OCI-LY7 (cell line): ENCODE measurements at regions not wholly inside any gene's neighbourhood (a gene's known extent, or its start where the extent isn't known, plus 50 kb on each side); places are given as distances from the start of the nearest gene placed in this dataset.

ENCODE experiments used
- BruUV-seq: library from RNA; stranded (reverse); fragments of 400-500 nt; replicated peaks from 2 replicates; lab custom pipeline; 2021; lab: Mats Ljungman, UMichigan
- CTCF ChIA-PET: fragments of 300-600 bp; sonication (Branson Sonifier 250); formaldehyde crosslinking; loops from one replicate; lab custom pipeline; 2022; ENCODE audit warnings: antibody characterized with exemption; ENCODE audit not compliant: unreplicated experiment; lab: Charles Lee
- POLR2A ChIA-PET: fragments of 300-600 bp; sonication (Branson Sonifier 250); formaldehyde crosslinking; loops from one replicate; lab custom pipeline; 2022; ENCODE audit warnings: antibody characterized with exemption; lab: Charles Lee
- DNase-seq: peaks from one replicate; pipeline ENCODE4 v3.0.0-alpha.2; 2015; ENCODE audit warnings: low spot score
- H2AFZ ChIP-seq: fragments of 200-600 bp; sonication (generic), shearing (Covaris generic); 2 replicates; pipeline ENCODE4 v1.6.1; 2014; ENCODE audit warnings: mild to moderate bottlenecking, antibody characterized with exemption, low read length, moderate library complexity
- H3K27ac ChIP-seq: fragments of 200-600 bp; sonication (generic); 2 replicates; pipeline ENCODE4 v1.5.1; 2014; ENCODE audit warnings: mixed run types, low read depth, mild to moderate bottlenecking, moderate library complexity, low read length, inconsistent platforms; ENCODE audit not compliant: poor library complexity, severe bottlenecking
- H3K36me3 ChIP-seq: fragments of 200-600 bp; sonication (generic); 2 replicates; pipeline ENCODE4 v1.6.1; 2014; ENCODE audit warnings: mild to moderate bottlenecking, antibody characterized with exemption, low read length, moderate library complexity, mixed read lengths; ENCODE audit not compliant: insufficient read depth
- H3K4me1 ChIP-seq: fragments of 200-600 bp; sonication (generic); 2 replicates; pipeline ENCODE4 v1.5.1; 2014; ENCODE audit warnings: mild to moderate bottlenecking, low read length; ENCODE audit not compliant: insufficient read depth, poor library complexity, severe bottlenecking
- H3K4me2 ChIP-seq: fragments of 200-600 bp; sonication (generic); 2 replicates; pipeline ENCODE4 v1.6.1; 2014; ENCODE audit warnings: mild to moderate bottlenecking, low read length
- H3K4me3 ChIP-seq: fragments of 200-600 bp; sonication (generic); 2 replicates; pipeline ENCODE4 v1.5.1; 2014; ENCODE audit warnings: mild to moderate bottlenecking, low read depth, low read length; ENCODE audit not compliant: poor library complexity, severe bottlenecking
- H3K79me2 ChIP-seq: fragments of 200-600 bp; sonication (generic); 2 replicates; pipeline ENCODE4 v1.6.1; 2016; ENCODE audit warnings: low read depth, mild to moderate bottlenecking, low read length, moderate library complexity, mixed read lengths; ENCODE audit not compliant: insufficient read depth
- H3K9me2 ChIP-seq: fragments of 200-600 bp; sonication (generic); 2 replicates; pipeline ENCODE4 v1.6.1; 2016; ENCODE audit warnings: mild to moderate bottlenecking, low read length, mixed read lengths; ENCODE audit not compliant: insufficient read depth
- H3K9me3 ChIP-seq: fragments of 200-600 bp; sonication (generic); 2 replicates; pipeline ENCODE4 v1.6.1; 2014; ENCODE audit warnings: mild to moderate bottlenecking, mixed run types, low read length, mixed read lengths
- H4K20me1 ChIP-seq: fragments of 200-600 bp; sonication (generic); 2 replicates; pipeline ENCODE4 v1.6.1; 2014; ENCODE audit warnings: mild to moderate bottlenecking, antibody characterized with exemption, low read length, moderate library complexity, mixed read lengths; ENCODE audit not compliant: insufficient read depth
- EZH2phosphoT487 ChIP-seq: fragments of 200-600 bp; sonication (generic); IDR thresholded peaks from 2 replicates; pipeline ENCODE4 v1.6.1; 2018; ENCODE audit warnings: low read depth, borderline replicate concordance, mild to moderate bottlenecking, mixed run types, antibody characterized with exemption, low read length, moderate library complexity, mixed read lengths
- intact Hi-C: fragments of 100-400 bp; cut with micrococcal nuclease; formaldehyde crosslinking; loops from one replicate; pipeline ENCODE4 v1.10.0; 2022; ENCODE audit not compliant: unreplicated experiment
- TF ChIP-seq, protein P1 (sequence below): fragments of 200-600 bp; sonication (generic); conservative IDR thresholded peaks from 2 replicates; pipeline ENCODE4 v1.5.1; 2014; ENCODE audit warnings: mild to moderate bottlenecking, antibody characterized with exemption, low read length, moderate library complexity, mixed read lengths

DNA sequence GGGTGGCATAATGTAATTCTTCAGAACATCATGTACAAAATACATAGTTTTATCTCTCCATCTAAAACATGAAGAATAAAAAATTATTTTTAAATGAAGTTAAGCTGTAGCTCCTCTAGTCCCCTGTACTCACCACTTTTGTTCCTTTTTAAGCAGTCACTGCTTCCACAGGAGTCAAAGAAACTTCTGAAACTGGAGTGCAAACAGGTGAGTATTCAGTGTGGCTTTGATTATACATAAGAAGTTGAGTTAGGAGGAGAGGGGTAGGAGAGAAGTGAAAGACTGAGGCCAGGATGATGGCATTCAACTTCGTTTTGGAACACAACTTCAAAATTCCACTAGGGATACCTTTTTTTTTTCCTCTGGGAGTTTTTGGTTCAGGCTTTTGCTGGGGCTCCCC lies 131.4 kb upstream of the CNTN1 start:
- H3K79me2 ChIP-seq: no peaks in the 10 kb centered on the region
- BruUV-seq: no TSS peak
- H3K9me2 ChIP-seq: no peaks in the 10 kb centered on the region
- H3K36me3 ChIP-seq: no peaks in the 10 kb centered on the region
- POLR2A ChIA-PET: interaction anchor here (0.6 to 1.2 kb wide), 2 partner anchors 17 to 622 kb away, joined by 3 to 6 read pairs; no protein-coding TSS in a partner anchor
- peak overlapping the region; percentile 58 for H2AFZ ChIP-seq
- TF ChIP-seq, protein P1, sequence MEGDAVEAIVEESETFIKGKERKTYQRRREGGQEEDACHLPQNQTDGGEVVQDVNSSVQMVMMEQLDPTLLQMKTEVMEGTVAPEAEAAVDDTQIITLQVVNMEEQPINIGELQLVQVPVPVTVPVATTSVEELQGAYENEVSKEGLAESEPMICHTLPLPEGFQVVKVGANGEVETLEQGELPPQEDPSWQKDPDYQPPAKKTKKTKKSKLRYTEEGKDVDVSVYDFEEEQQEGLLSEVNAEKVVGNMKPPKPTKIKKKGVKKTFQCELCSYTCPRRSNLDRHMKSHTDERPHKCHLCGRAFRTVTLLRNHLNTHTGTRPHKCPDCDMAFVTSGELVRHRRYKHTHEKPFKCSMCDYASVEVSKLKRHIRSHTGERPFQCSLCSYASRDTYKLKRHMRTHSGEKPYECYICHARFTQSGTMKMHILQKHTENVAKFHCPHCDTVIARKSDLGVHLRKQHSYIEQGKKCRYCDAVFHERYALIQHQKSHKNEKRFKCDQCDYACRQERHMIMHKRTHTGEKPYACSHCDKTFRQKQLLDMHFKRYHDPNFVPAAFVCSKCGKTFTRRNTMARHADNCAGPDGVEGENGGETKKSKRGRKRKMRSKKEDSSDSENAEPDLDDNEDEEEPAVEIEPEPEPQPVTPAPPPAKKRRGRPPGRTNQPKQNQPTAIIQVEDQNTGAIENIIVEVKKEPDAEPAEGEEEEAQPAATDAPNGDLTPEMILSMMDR: no peak
- H3K4me3 ChIP-seq: no peak overlapping the region
- no peaks in the 10 kb centered on the region for H4K20me1 ChIP-seq
- intact Hi-C loops: no loop called here
- H3K4me1 ChIP-seq: peaks cover 22% of the 10 kb centered on the region
- no peak overlapping the region for H3K27ac ChIP-seq
- no peak for DNase-seq
- no peaks in the 10 kb centered on the region for H3K9me3 ChIP-seq
- CTCF ChIA-PET: no interaction called here
- H3K4me2 ChIP-seq: 0 out of 2 replicates have a peak overlapping the region, but pooled peaks have one; percentile 7

DNA sequence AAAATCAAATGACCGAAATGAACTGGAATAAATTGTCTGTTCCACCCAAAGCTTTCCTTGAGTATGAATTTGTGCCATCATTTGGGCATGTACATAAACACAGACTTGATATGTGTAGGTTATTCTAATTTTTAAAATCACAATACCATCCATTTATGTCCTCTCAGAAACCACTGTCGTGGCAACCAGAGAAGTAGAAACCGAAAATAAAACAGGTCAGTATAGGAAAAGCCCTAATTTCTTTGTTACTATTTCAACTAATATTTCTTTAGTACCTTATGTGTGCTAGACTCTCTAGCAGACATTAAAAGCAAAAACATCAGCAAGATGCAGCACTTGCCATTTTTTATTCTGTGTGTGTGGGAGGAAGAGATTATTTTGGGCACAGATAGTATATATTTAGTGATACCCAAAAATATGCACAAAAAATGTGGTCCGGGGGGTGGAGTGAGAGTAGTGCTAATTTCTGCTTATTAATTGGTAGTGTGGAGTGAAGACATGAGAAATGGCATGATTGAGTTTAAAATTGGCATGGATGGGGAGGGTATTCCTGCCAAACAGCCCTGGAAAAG lies 130.8 kb upstream of the CNTN1 start:
- DNase-seq: no peak
- H3K4me1 ChIP-seq: peaks cover 22% of the 10 kb centered on the region
- H3K27ac ChIP-seq: no peak overlapping the region
- H3K4me2 ChIP-seq: 0 out of 2 replicates have a peak overlapping the region, but pooled peaks have one; percentile 7
- no peaks in the 10 kb centered on the region for H3K79me2 ChIP-seq
- ChIA-PET POLR2A (interaction anchor here (1.2 kb wide), 1 partner anchor 18 kb away, joined by 6 read pairs; no protein-coding TSS in a partner anchor), CTCF (no interaction called here)
- H3K4me3 ChIP-seq: no peak overlapping the region
- TF ChIP-seq, protein P1: no peak
- intact Hi-C loops: no loop called here
- no peaks in the 10 kb centered on the region for H3K36me3 ChIP-seq
- H2AFZ ChIP-seq: peak overlapping the region; percentile 58
- H3K9me2 ChIP-seq: no peaks in the 10 kb centered on the region
- no peaks in the 10 kb centered on the region for H4K20me1 ChIP-seq
- BruUV-seq: no TSS peak
- no peaks in the 10 kb centered on the region for H3K9me3 ChIP-seq

DNA sequence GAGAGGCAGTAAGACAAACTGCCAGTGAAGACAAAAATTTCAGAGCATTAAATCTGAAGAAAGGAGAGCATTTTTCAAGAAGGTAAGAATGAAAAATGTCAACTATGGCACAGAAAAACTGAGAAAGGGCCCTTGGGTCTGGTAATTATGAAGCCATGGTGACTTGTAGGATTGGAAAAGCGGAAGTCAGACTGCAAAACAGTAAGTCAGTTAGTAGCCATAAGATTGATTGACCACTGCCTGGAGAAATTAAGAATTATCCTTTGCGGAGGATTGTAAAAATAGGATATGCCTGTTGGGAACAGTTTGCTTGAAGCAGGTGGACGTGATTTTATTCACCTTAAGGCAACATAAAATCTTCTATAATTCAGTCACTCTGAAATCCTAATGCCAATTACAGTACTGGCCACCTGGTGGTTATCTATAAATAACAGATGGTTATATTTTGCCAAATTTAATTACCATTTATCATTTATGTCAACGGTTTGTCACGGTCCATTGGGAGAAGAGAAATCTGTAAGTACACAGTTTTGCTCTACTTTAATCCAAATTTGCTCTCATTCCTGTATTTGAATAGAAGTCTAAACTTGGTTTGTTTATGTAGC lies 127.1 kb upstream of the CNTN1 start:
- H4K20me1 ChIP-seq: no peaks in the 10 kb centered on the region
- H3K79me2 ChIP-seq: no peaks in the 10 kb centered on the region
- BruUV-seq: no TSS peak
- intact Hi-C loops: no loop called here
- no peak for TF ChIP-seq EZH2phosphoT487
- TF ChIP-seq, protein P1: no peak
- H3K4me2 ChIP-seq: peak overlapping the region; percentile 43
- peaks cover 22% of the 10 kb centered on the region for H3K4me1 ChIP-seq
- no peaks in the 10 kb centered on the region for H3K9me3 ChIP-seq
- peak overlapping the region; percentile 42 for H3K27ac ChIP-seq
- H3K9me2 ChIP-seq: no peaks in the 10 kb centered on the region
- peak overlapping the region; percentile 85 for H2AFZ ChIP-seq
- no peaks in the 10 kb centered on the region for H3K36me3 ChIP-seq
- H3K4me3 ChIP-seq: peak overlapping the region; percentile 13
- ChIA-PET CTCF (no interaction called here), POLR2A (interaction anchor here (0.6 kb wide), 1 partner anchor 93 kb away, joined by 4 read pairs; no protein-coding TSS in a partner anchor)
- peak; percentile 25 for DNase-seq
